Daoy (cell line): ENCODE measurements at regions not wholly inside any gene's neighbourhood (a gene's known extent, or its start where the extent isn't known, plus 50 kb on each side); places are given as distances from the start of the nearest gene placed in this dataset.

Experiments
- DNase-seq: peaks from one replicate; pipeline ENCODE4 v3.0.0-alpha.2; 2015; ENCODE audit warnings: low read depth

DNA sequence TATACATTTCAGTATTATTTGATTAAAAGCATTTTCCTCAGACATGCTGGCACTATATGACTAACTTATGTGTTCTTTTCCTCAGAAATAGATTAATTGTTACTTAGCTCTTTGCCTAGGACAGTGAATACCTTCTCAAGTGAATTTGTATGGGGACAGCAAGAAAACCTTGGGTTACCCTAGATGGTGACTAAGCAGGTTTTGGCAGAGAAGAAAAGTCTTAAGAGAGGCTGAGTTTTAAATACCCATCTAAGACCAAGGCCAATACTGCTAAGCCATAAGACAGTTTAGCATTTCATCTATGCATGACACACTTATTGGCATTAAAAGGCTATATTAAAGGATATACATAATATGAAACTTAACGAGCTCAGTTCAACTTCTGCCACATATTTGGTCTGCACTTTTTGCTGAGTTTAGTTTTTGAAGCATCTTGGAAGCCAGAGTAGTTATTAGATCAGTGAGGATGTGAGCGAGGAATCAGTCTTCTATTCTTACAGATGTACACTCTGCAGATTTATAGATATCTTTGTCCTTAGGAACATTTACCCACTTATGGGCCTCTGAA is 54.6 kb upstream of the FAM3C start:
- no peak for DNase-seq

DNA sequence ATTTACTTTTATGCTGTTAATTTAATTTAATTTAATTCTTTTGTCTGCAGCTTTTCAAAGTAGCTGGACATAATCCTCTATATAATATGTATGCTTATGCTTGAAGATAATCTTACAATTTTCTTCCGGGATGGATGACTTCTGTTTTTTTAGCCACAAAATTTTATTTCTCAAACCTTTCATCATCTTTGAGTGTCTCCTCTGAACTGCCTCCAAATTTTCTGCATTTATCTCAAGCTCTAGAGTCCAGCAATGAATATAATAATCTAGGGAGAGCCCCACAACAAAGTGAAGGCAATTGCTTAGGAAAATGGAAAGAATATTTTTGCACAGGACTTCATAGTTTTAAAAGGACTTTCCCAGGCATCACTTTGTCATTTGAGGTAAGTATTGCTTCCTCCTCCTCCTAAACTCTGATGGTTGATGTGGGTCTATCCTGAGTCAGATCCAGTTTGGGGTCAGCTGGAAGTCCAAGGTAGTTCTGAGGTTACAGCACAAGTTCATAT is 53.7 kb upstream of the FAM3C start:
- no peak for DNase-seq

DNA sequence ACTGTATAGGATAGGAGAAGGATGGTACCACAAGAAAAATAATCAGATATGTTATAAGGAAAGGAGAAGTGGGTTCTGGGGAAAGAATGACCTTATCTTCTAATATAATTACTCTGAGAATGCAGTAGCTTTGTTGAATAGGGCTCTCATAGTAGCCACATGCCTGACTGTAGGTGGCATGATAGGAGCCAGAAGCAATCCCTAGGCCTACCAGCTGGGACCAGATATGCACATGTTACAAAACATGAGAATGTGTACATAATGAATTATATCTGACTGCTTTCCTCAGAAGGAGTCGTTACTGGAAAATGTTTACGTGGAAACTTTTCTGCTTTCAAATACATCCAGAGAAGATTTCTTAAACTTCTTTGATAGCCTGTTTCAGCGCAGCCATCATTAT is 53.2 kb upstream of the FAM3C start:
- DNase-seq: no peak

DNA sequence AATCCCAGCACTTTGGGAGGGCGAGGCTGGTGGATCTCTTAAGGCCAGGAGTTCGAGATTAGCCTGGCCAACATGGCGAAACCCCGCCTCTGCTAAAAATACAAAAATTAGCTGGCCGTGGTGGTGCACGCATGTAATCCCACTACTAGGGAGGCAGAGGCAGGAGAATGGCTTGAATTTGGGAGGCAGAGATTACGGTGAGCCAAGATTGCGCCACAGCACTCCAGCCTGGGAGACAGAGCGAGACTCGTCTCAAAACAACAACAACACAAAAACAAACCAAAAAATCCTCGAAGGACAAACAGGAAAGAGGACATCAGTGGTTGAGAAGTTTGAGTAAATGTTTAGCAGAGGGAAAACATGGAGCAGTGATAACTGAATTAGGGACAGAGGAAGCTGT is 52.3 kb upstream of the FAM3C start:
- no peak for DNase-seq

DNA sequence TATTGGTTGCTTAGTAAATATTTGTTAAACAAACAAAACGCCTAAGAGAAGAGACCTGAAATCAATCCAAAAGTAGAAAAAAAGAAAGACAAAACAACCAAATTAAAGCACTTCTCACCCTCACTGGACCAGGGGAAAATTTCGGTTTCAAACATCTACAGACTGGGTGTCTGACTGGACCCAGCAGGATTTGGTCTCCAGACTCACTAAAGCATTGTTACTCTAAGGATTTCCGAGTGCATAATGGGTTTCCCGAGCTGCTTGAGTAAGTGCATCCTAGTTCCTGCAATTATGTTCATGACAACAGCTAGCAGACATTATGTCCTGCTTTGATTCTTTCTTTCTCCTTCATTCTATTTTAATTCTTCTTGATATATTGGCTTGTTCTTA is 51.8 kb upstream of the FAM3C start:
- DNase-seq: no peak

DNA sequence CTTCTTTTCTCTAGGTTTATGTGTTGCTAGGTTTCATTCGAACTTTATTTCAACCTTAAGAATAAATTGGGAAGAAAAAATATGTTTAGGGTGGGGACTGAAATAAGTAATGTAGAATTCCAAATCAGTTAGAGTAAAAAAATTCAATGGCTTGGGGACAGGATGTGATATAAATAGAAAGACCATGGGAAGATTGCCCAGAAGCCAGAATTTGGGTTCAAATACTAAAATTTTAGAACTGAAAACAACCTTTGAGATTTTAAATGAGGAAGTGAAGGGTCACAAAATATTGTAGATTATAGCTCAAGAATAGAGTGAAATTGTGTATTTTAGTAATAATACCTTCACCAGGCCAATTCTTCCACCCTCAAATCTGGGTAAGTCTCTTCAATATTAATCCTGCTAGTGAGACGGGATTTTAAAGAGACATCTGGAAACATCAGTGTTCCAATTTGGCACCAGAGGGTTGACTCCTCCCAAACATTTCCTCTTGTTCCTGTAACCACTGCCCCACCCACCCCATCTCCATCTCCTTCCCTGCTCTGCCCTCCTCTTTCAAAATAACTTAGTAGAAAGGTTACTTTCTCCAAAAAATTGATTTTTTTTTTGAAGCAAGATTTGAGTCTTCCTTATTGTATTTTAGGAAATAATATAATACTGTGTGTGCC is 51.3 kb upstream of the FAM3C start:
- no peak for DNase-seq

DNA sequence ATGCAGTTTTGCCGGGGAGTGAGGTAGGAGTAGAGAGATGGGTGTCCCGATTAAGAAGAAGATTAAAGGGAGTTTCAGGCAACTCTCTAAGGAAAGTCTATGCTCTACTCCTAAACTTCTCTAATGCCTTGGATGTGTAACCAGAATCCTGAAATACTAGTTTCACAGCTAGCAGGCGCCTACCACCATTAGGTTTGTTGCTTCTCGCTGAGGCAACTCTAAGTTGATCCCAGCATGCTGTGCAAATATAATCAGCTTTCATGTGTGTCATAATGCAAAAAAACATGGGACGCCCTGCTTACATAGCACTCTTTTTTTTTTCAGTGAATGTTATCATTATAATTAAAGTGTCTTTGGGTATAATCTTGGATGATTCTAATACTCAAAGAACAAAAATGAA is 50.4 kb upstream of the FAM3C start:
- no peak for DNase-seq
